22Rv1 (cell line): ENCODE measurements at regions not wholly inside any gene's neighbourhood (a gene's known extent, or its start where the extent isn't known, plus 50 kb on each side); places are given as distances from the start of the nearest gene placed in this dataset.
A peak's percentile ranks its signal among the peaks of the same experiment; 100 is the strongest.

Experiments
- H3K27ac ChIP-seq: fragments of 450-650 bp; 2 replicates; pipeline ENCODE4 v1.5.1; 2017
- ZFX ChIP-seq: fragments of 450-650 bp; IDR thresholded peaks from 2 replicates; pipeline ENCODE4 v1.6.1; 2017; ENCODE audit warnings: antibody characterized with exemption, borderline replicate concordance
- TF ChIP-seq, protein P1 (sequence below): fragments of 450-650 bp; IDR thresholded peaks from 2 replicates; pipeline ENCODE4 v1.5.1; 2017; ENCODE audit warnings: mild to moderate bottlenecking

DNA sequence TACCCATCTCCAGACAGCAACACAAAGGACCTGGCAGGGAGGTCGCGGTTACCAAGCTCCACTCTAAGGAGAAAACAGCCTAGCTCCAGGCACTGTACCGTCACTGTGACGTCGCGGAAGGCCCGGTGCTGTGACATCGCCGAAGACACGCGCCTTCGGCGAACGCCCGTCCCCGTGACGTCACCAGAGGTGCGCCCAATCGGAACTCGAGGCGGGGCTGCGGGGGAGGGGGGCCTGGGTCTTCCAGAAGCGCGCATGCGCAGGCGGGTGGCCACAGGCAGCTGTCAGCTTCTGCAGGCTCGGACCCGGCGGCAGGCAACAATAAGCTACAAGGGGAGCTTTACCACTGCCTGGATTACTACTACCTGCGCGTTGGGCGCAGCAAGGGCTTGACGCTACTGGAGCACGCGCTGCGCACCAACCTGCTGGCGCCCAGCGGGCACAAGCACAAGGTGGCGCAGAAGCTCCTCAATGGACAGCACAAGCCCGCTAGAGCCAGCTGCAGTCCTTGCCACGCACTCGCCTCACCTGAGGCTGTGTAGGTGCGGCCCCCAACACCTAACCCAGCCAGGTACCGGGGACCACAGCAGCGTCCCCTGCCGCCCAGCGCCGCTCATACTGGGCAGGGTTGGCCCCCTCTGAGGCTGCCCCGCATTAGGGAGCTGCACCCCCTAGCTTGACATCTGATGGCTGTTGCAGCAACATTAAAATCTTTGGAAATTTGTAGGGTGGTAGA is 208.4 kb downstream of the TPST1 start:
- no peak for TF ChIP-seq ZFX
- TF ChIP-seq, protein P1, sequence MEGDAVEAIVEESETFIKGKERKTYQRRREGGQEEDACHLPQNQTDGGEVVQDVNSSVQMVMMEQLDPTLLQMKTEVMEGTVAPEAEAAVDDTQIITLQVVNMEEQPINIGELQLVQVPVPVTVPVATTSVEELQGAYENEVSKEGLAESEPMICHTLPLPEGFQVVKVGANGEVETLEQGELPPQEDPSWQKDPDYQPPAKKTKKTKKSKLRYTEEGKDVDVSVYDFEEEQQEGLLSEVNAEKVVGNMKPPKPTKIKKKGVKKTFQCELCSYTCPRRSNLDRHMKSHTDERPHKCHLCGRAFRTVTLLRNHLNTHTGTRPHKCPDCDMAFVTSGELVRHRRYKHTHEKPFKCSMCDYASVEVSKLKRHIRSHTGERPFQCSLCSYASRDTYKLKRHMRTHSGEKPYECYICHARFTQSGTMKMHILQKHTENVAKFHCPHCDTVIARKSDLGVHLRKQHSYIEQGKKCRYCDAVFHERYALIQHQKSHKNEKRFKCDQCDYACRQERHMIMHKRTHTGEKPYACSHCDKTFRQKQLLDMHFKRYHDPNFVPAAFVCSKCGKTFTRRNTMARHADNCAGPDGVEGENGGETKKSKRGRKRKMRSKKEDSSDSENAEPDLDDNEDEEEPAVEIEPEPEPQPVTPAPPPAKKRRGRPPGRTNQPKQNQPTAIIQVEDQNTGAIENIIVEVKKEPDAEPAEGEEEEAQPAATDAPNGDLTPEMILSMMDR: peak; percentile 89
- H3K27ac ChIP-seq: peak overlapping the region; percentile 80

DNA sequence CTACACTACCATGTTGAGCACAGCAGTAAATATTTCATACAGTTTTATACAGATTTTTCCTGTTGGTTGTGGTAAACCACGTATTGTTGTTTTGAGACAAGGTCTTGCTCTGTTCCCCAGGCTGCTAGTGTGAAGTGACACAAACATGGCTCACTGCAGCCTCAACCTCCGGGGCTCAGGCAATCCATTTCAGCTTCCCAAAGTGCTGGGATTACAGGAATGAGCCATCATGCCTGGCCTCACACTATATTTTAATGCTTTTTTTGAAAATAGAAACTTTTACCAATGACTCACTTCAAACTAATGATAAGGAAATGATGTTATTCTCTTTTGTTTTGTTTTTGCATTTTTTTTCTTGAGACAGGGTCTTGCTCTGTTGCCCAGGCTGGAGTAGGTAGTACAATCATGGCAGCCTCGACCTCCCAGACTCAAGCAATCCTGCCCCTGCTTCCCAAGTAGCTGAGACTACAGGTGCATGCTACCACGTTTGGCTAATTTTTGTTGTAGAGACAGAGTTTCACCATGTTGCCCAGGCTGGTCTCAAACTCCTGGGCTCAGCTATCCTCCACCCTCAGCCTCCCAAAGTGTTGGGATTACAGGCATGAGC is 210.6 kb downstream of the TPST1 start:
- no peak for TF ChIP-seq ZFX
- TF ChIP-seq, protein P1: no peak
- no peak overlapping the region for H3K27ac ChIP-seq

DNA sequence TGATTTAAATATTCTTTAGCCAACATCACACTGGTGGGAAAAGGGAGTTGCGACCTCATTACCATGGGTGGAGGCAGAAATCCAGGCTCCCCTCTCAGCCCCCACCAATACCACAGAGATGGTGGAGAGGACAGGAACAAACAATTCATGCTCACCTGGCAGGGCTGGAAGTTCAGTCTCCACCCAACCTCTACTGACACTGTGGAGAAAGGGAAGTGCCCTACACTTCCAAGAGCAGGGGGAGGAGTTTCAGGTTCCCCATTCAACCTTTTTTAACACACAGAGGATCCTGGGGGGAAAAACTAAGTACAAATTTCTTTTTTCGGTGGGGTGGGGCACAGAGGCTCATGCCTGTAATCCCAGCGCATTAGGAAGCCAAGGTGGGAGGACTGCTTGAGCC is 210.1 kb upstream of the KCTD7 start:
- TF ChIP-seq, protein P1: no peak

DNA sequence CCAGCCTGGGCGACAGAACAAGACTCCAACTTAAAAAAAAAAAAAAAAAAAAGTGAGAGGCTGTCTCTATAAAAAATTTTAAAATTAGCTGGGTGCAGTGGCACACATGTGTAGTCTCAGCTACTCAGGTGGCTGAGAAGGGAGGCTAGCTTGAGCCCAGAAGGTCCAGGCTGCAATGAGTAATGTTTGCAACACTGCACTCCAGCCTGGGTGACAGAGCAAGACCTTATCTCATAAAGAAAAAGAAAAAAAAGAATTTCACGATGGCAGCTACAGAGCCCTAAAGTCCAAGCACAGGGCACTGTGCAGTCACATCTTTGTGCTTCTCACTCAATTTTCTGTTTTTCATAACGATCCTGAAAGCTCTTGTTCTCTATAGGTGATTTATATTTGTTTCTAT is 209.5 kb upstream of the KCTD7 start:
- TF ChIP-seq, protein P1: no peak
- TF ChIP-seq ZFX: no peak
- H3K27ac ChIP-seq: no peak overlapping the region

More for the DNA sequence above, 210.1 kb upstream of the KCTD7 start:
- H3K27ac ChIP-seq: no peak overlapping the region

DNA sequence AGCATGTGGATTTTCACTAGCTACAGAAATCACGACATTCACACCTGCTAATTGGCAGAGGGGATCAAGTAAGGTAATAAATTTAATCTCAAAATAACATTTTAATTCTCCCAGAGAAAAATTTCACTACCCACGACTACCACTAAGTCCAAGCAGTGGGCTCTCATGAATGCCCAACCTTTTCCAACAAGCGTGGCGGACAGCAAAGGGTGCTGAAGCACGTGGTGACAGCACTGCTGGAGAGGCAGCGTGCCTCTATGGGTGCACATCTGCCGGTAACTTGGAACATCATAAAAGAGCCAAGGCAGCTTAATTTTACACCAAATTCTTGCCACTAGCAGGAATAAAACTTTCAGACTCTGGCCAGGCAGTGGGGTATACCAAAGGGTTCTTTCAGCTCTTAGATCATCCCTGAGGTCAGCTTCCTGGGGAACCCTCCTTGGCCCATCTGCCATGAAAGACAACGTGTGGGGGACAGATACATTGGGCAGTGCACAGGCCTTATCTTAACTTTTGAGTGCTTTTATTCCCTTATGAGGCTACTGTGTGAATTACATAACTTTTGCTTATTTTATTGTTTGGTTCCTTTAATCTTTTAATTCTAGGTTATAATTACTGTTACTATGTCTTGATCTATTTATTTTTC is 206.7 kb upstream of the KCTD7 start:
- TF ChIP-seq, protein P1: no peak
- TF ChIP-seq ZFX: no peak
- H3K27ac ChIP-seq: no peak overlapping the region

DNA sequence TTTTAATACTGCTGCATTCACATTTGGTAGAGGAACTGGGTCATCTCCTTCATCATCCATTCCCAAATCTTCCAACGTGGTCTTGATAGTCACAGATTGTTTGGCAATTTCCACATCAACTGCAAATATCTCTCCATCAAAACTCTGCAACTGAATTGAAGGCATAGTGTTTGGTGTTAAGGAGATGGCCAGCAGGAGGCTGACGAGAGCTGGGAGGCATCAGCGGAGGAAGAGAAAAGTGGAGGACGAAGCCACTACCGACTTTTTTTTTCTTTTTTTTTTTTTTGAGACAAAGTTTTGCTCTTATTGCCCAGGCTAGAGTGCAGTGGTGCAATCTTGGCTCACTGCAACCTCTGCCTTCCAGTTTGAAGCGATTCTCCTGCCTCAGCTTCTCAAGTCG is 205.0 kb upstream of the KCTD7 start:
- TF ChIP-seq ZFX: no peak
- TF ChIP-seq, protein P1: no peak
- no peak overlapping the region for H3K27ac ChIP-seq

DNA sequence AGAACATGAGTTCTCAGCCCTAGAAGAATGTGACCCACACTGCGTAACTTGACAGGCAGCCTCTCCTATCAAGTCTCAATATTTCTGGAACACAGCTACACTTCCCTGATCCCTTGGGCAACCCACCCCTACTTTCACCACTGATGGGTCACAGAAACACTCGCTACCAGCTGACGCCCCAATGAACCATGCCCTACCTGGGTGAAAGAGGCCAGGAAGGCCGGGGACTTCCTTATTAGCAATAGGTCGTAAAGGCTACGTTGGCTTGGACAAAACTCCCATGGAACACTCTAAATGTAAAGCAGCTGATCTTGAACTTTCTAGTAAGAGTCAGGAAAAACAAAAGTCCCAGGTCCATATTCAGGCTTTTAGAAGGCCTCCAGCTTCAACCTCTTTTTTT is 202.3 kb upstream of the KCTD7 start:
- no peak overlapping the region for H3K27ac ChIP-seq
- TF ChIP-seq ZFX: no peak
- TF ChIP-seq, protein P1: no peak
